GM04503 (cell line): ENCODE measurements at regions not wholly inside any gene's neighbourhood (a gene's known extent, or its start where the extent isn't known, plus 50 kb on each side); places are given as distances from the start of the nearest gene placed in this dataset.
"Not testable (repeated sequence)": the region's sequence is repeated elsewhere in the genome, so short reads cannot be mapped to it uniquely, and the experiment has no call there.

Experiments
- DNase-seq: peaks from one replicate; pipeline ENCODE4 v3.0.0-alpha.2; 2012; ENCODE audit warnings: low read depth

GRCh38 chr3:106998841-106999682 is 378.2 kb upstream of the CCDC54 start:
- DNase-seq, result not testable (repeated sequence)

- DNase-seq, result no peak
These were observed 375.6 kb upstream of the CCDC54 start for GRCh38 chr3:107001635-107002034.

- not testable (repeated sequence) for DNase-seq
These were observed 371.9 kb upstream of the CCDC54 start for GRCh38 chr3:107005352-107005751.

- no peak for DNase-seq
These were observed 369.0 kb upstream of the CCDC54 start for GRCh38 chr3:107008213-107008612.

- no peak for DNase-seq
These were observed 363.6 kb upstream of the CCDC54 start for GRCh38 chr3:107013641-107014040.

- peak; percentile 21 for DNase-seq
These were observed 352.6 kb upstream of the CCDC54 start for GRCh38 chr3:107024551-107025026.

GRCh38 chr3:107025961-107026360 is 351.3 kb upstream of the CCDC54 start:
- no peak for DNase-seq

- no peak for DNase-seq
These were observed 349.2 kb upstream of the CCDC54 start for GRCh38 chr3:107028086-107028485.

GRCh38 chr3:107028626-107029025 is 348.6 kb upstream of the CCDC54 start:
- DNase-seq, result no peak

- DNase-seq, result no peak
These were observed 345.1 kb upstream of the CCDC54 start for GRCh38 chr3:107032111-107032510.

- no peak for DNase-seq
These were observed 343.1 kb upstream of the CCDC54 start for GRCh38 chr3:107034142-107034541.

- DNase-seq, result no peak
These were observed 342.1 kb upstream of the CCDC54 start for GRCh38 chr3:107035176-107035575.

- DNase-seq, result no peak
These were observed 332.6 kb upstream of the CCDC54 start for GRCh38 chr3:107044677-107045076.

- no peak for DNase-seq
These were observed 331.4 kb upstream of the CCDC54 start for GRCh38 chr3:107045791-107046190.

GRCh38 chr3:107055181-107055942 is 321.9 kb upstream of the CCDC54 start:
- no peak for DNase-seq

GRCh38 chr3:107061466-107061865 is 315.8 kb upstream of the CCDC54 start:
- no peak for DNase-seq

GRCh38 chr3:107062310-107062709 is 314.9 kb upstream of the CCDC54 start:
- DNase-seq, result no peak

- no peak for DNase-seq
These were observed 314.5 kb upstream of the CCDC54 start for GRCh38 chr3:107062787-107063186.

GRCh38 chr3:107063351-107063750 is 313.9 kb upstream of the CCDC54 start:
- no peak for DNase-seq

GRCh38 chr3:107064405-107065060 is 312.7 kb upstream of the CCDC54 start:
- peak; percentile 45 for DNase-seq

- no peak for DNase-seq
These were observed 312.0 kb upstream of the CCDC54 start for GRCh38 chr3:107065094-107065861.

- no peak for DNase-seq
These were observed 309.8 kb upstream of the CCDC54 start for GRCh38 chr3:107067421-107067820.
